HepG2 (cell line): ENCODE measurements at regions not wholly inside any gene's neighbourhood (a gene's known extent, or its start where the extent isn't known, plus 50 kb on each side); places are given as distances from the start of the nearest gene placed in this dataset.
A peak's percentile ranks its signal among the peaks of the same experiment; 100 is the strongest.

ENCODE experiments used
- ATAC-seq: fragments of 200-7000 bp; cut with Tn5 transposase; 3 replicates; pipeline ENCODE4 v1.9.1; 2020; ENCODE audit warnings: mild to moderate bottlenecking, moderate library complexity
- BruUV-seq: library from RNA; stranded (reverse); fragments of 400-500 nt; replicated peaks from 2 replicates; lab custom pipeline; 2021; lab: Mats Ljungman, UMichigan
- CTCF ChIA-PET: fragments of 300-600 bp; formaldehyde crosslinking; extraction: SDS; loops from one replicate; lab custom pipeline; 2021; ENCODE audit warnings: low total read pairs, inconsistent platforms, low intra/inter-chr PET ratio; lab: Yijun Ruan, JAX
- POLR2A ChIA-PET: fragments of 350-600 bp; sonication (Branson Sonifier 250); formaldehyde crosslinking; loops from one replicate; lab custom pipeline; 2020; ENCODE audit warnings: antibody characterized with exemption, inconsistent platforms; lab: Yijun Ruan, JAX
- DNase-seq: peaks from one replicate; pipeline ENCODE4 v3.0.0-alpha.2; 2015; ENCODE audit warnings: low spot score
- FAIRE-seq: peaks from 3 replicates; lab custom pipeline; 2011; peaks lifted over from hg19 to GRCh38; lab: Jason Lieb, UNC
- H2AFZ ChIP-seq: one replicate; pipeline ENCODE4 v1.6.1; 2011; ENCODE audit warnings: low read length, inconsistent platforms
- H3K27ac ChIP-seq: fragments of 300-600 bp; 3 replicates; pipeline ENCODE4 v1.8.0; 2011; ENCODE audit warnings: mixed run types, mild to moderate bottlenecking, mixed read lengths, low read length, inconsistent platforms; ENCODE audit not compliant: insufficient read depth; ENCODE audit errors: extremely low read length
- H3K27me3 ChIP-seq, 2 experiments: fragments of 200-600 bp in 1 of 2; 2 replicates in 1 of 2; 3 replicates in 1 of 2; pipeline versions ENCODE4 v1.6.0 to v1.8.0; 2011; ENCODE audit warnings: low read length in 2 of 2, mild to moderate bottlenecking in 2 of 2, moderate library complexity in 2 of 2, inconsistent platforms in 1 of 2; ENCODE audit not compliant: insufficient read depth in 2 of 2, control insufficient read depth in 1 of 2
- H3K36me3 ChIP-seq, 2 experiments: fragments of 200-600 bp in 1 of 2; replicated peaks in 1 of 2; 2 replicates in 1 of 2; 3 replicates in 1 of 2; pipeline versions ENCODE4 v1.5.1 to v1.8.0; 2011; ENCODE audit warnings: low read length in 2 of 2, inconsistent platforms in 1 of 2; ENCODE audit not compliant: insufficient read depth in 2 of 2, control insufficient read depth in 1 of 2
- H3K4me1 ChIP-seq: 2 replicates; pipeline ENCODE4 v1.5.1; 2012; ENCODE audit warnings: low read length, inconsistent platforms; ENCODE audit not compliant: insufficient read depth
- H3K4me2 ChIP-seq: 2 replicates; pipeline ENCODE4 v1.6.0; 2011; ENCODE audit warnings: low read depth, low read length, inconsistent platforms
- H3K4me3 ChIP-seq, 3 experiments: fragments of 200-600 bp in 1 of 3; sonication (generic), shearing (Covaris generic) in 1 of 3; replicated peaks in 1 of 3; 2 replicates each; pipeline ENCODE4 v1.5.1; 2011 to 2016; ENCODE audit warnings: low read length in 3 of 3, inconsistent platforms in 2 of 3, low read depth in 2 of 3, mild to moderate bottlenecking in 2 of 3, control low read depth in 1 of 3, mixed read lengths in 1 of 3; ENCODE audit not compliant: insufficient read depth in 1 of 3
- H3K79me2 ChIP-seq: one replicate; pipeline ENCODE4 v1.6.1; 2011; ENCODE audit warnings: low read length, inconsistent platforms; ENCODE audit not compliant: insufficient read depth
- H3K9ac ChIP-seq: 2 replicates; pipeline ENCODE4 v1.6.0; 2011; ENCODE audit warnings: mild to moderate bottlenecking, low read depth, low read length, inconsistent platforms; ENCODE audit not compliant: insufficient read depth
- H3K9me3 ChIP-seq: 2 replicates; pipeline ENCODE4 v1.5.1; 2012; ENCODE audit warnings: mild to moderate bottlenecking, low read length
- H4K20me1 ChIP-seq: 2 replicates; pipeline ENCODE4 v1.6.0; 2011; ENCODE audit warnings: inconsistent platforms, mild to moderate bottlenecking, low read length, moderate library complexity; ENCODE audit not compliant: insufficient read depth
- ARID2 ChIP-seq: sonication (generic); formaldehyde crosslinking; IDR thresholded peaks from 2 replicates; pipeline ENCODE4 v1.8.1; 2022; ENCODE audit warnings: mild to moderate bottlenecking, missing genetic modification reagents, borderline replicate concordance
- FOXA3 ChIP-seq: IDR thresholded peaks from 2 replicates; pipeline ENCODE4 v1.6.1; 2016; ENCODE audit warnings: missing genetic modification reagents, missing compliant biosample characterization
- GTF2F1 ChIP-seq: fragments of 150-350 bp; IDR thresholded peaks from 2 replicates; pipeline ENCODE4 v1.6.1; 2014; ENCODE audit warnings: low read length
- HHEX ChIP-seq: IDR thresholded peaks from 2 replicates; pipeline ENCODE4 v1.6.1; 2016; ENCODE audit warnings: control low read depth
- HNF4A ChIP-seq: sonication (generic); formaldehyde crosslinking; IDR thresholded peaks from 2 replicates; pipeline ENCODE4 v1.4.0; 2020; ENCODE audit warnings: missing genetic modification reagents
- MLLT10 ChIP-seq: sonication (generic); formaldehyde crosslinking; IDR thresholded peaks from 2 replicates; pipeline ENCODE4 v1.4.0; 2020; ENCODE audit warnings: missing genetic modification reagents
- MTA1 ChIP-seq: sonication (generic); formaldehyde crosslinking; IDR thresholded peaks from 2 replicates; pipeline ENCODE4 v1.4.0; 2020; ENCODE audit warnings: missing genetic modification reagents, mild to moderate bottlenecking, borderline replicate concordance
- PAXIP1 ChIP-seq: sonication (generic); formaldehyde crosslinking; conservative IDR thresholded peaks from 2 replicates; pipeline ENCODE4 v1.4.0; 2020; ENCODE audit warnings: mild to moderate bottlenecking, missing genetic modification reagents, moderate library complexity
- PPARG ChIP-seq: conservative IDR thresholded peaks from 2 replicates; pipeline ENCODE4 v1.6.1; 2016; ENCODE audit warnings: missing biosample characterization, missing genetic modification reagents
- RARG ChIP-seq: sonication (generic); formaldehyde crosslinking; IDR thresholded peaks from 2 replicates; pipeline ENCODE4 v1.4.0; 2020; ENCODE audit warnings: low read depth, mild to moderate bottlenecking, missing genetic modification reagents
- RFX5 ChIP-seq: IDR thresholded peaks from 2 replicates; pipeline ENCODE4 v1.6.1; 2011; ENCODE audit warnings: low read depth, low read length, improper control_type of control experiment
- TMF1 ChIP-seq: sonication (generic); formaldehyde crosslinking; IDR thresholded peaks from 2 replicates; pipeline ENCODE4 v1.8.1; 2022; ENCODE audit warnings: low read depth, missing genetic modification reagents
- ZFP36 ChIP-seq: fragments of 150-350 bp; IDR thresholded peaks from 2 replicates; pipeline ENCODE4 v1.6.1; 2018; ENCODE audit warnings: borderline replicate concordance, low read length, low read depth; ENCODE audit not compliant: partially characterized antibody
- ZFP37 ChIP-seq: sonication (generic); formaldehyde crosslinking; IDR thresholded peaks from 2 replicates; pipeline ENCODE4 v1.4.0; 2020; ENCODE audit warnings: missing genetic modification reagents, borderline replicate concordance
- ZFP62 ChIP-seq: sonication (generic); formaldehyde crosslinking; IDR thresholded peaks from 2 replicates; pipeline ENCODE4 v1.4.0; 2020; ENCODE audit warnings: missing genetic modification reagents
- ZNF253 ChIP-seq: sonication (generic); formaldehyde crosslinking; IDR thresholded peaks from 2 replicates; pipeline ENCODE4 v1.8.0; 2022; ENCODE audit warnings: mild to moderate bottlenecking, missing genetic modification reagents, borderline replicate concordance
- ZNF646 ChIP-seq: sonication (generic); formaldehyde crosslinking; IDR thresholded peaks from 2 replicates; pipeline ENCODE4 v1.9.0; 2021; ENCODE audit warnings: mild to moderate bottlenecking, missing genetic modification reagents
- WGBS: methylation state at CpG from one replicate; pipeline ENCODE4 v1.1.6; 2017; ENCODE audit warnings: low lambda C conversion rate; 5-methylcytosine and 5-hydroxymethylcytosine counted together
- in situ Hi-C: cut with HindIII; loops from 2 replicates; pipeline ENCODE4 v1.10.0; 2017; ENCODE audit warnings: low pct_unique_long_range_greater_than_20kb; ENCODE audit not compliant: extremely low pct_ligation_motif_present
- intact Hi-C: fragments of 100-400 bp; cut with micrococcal nuclease; formaldehyde crosslinking; loops from one replicate; pipeline ENCODE4 v1.10.0; 2022; ENCODE audit not compliant: unreplicated experiment

GRCh38 chr5:42884326-42884725, 72.6 kb upstream of the SELENOP start:
- Histone ChIP-seq H2AFZ (no peak overlapping the region), H3K36me3 (no peaks in the 10 kb centered on the region), H3K79me2 (peaks cover 58% of the 10 kb centered on the region), H3K27me3 (no peaks in the 10 kb centered on the region), H4K20me1 (no peaks in the 10 kb centered on the region), H3K9ac (no peak overlapping the region), H3K4me2 (peak overlapping the region; percentile 15), H3K4me1 (peaks cover 91% of the 10 kb centered on the region), H3K9me3 (no peaks in the 10 kb centered on the region), H3K27ac (peak overlapping the region; percentile 7), H3K4me3 (no peak overlapping the region)
- ChIA-PET POLR2A (interaction anchor here (1.6 kb wide), 1 partner anchor 74 kb away, joined by 3 read pairs; no protein-coding TSS in a partner anchor), CTCF (no interaction called here)
- WGBS, result 64% methylated on average over 1 of the region's 1 CpG
- DNase-seq (no peak), ATAC-seq (no peak), FAIRE-seq (no peak)
- in situ Hi-C loops, result loop anchor here (10.0 kb wide), 1 partner anchor 80 kb away; no protein-coding TSS in a partner anchor
- no TSS peak for BruUV-seq
- intact Hi-C loops, result loop anchor here (10.0 kb wide), 2 partner anchors 290 to 370 kb away; no protein-coding TSS in a partner anchor
- TF ChIP-seq ZFP62 (CRISPR knock-in tag) (no peak), GTF2F1 (no peak), ZFP37 (CRISPR knock-in tag) (no peak), MLLT10 (no peak), HHEX (CRISPR knock-in tag) (no peak), HNF4A (CRISPR knock-in tag) (peak; percentile 64), TMF1 (CRISPR knock-in tag) (no peak), ZNF253 (CRISPR knock-in tag) (no peak), MTA1 (CRISPR knock-in tag) (no peak), PAXIP1 (CRISPR knock-in tag) (peak; percentile 33; the same call in 1 of the 2 replicates), FOXA3 (CRISPR knock-in tag) (0 out of 2 replicates have a peak, but pooled peaks have one; percentile 17), ARID2 (CRISPR knock-in tag) (no peak), RARG (CRISPR knock-in tag) (no peak), PPARG (CRISPR knock-in tag) (peak; percentile 69), ZFP36 (no peak), RFX5 (peak; percentile 73), ZNF646 (CRISPR knock-in tag) (no peak)
